Esophagus squamous epithelium (tissue), 5 donors: ENCODE measurements at regions not wholly inside any gene's neighbourhood (a gene's known extent, or its start where the extent isn't known, plus 50 kb on each side); places are given as distances from the start of the nearest gene placed in this dataset.

Source experiments
- DNase-seq: peaks from one replicate; lab custom pipeline; 2025; lab: John Stamatoyannopoulos, UW
- H3K27ac ChIP-seq, 4 donors: fragments of 200-600 bp; sonication (generic); one replicate each; pipeline ENCODE4 v1.5.1; 2016 to 2019; ENCODE audit warnings: mild to moderate bottlenecking in 1 of 4
- H3K27me3 ChIP-seq, 4 donors: fragments of 200-600 bp; sonication (generic); 1 replicate in 3 of 4; 2 replicates in 1 of 4; pipeline versions ENCODE4 v1.5.1 to v1.6.0; 2017 to 2021; ENCODE audit warnings: antibody characterized with exemption in 1 of 4
- H3K36me3 ChIP-seq, 3 donors: fragments of 200-600 bp; sonication (generic); one replicate each; pipeline ENCODE4 v1.5.1; 2016 to 2019
- H3K4me1 ChIP-seq, 3 donors: fragments of 200-600 bp; sonication (generic); one replicate each; pipeline ENCODE4 v1.5.1; 2017 to 2019
- H3K4me3 ChIP-seq, 4 donors: fragments of 200-600 bp; sonication (generic); 1 replicate in 3 of 4; 2 replicates in 1 of 4; pipeline ENCODE4 v1.5.1; 2016 to 2019; ENCODE audit warnings: mild to moderate bottlenecking in 2 of 4, moderate library complexity in 1 of 4
- H3K9me3 ChIP-seq, 3 donors: fragments of 200-600 bp; sonication (generic); one replicate each; pipeline ENCODE4 v1.5.1; 2016 to 2019
- CTCF ChIP-seq, 6 experiments: fragments of 450-650 bp in 4 of 6; fragments of 200-600 bp in 2 of 6; sonication (generic) in 2 of 6; IDR thresholded peaks; one replicate each; pipeline ENCODE4 v1.5.1; 2016 to 2019; ENCODE audit warnings: antibody characterized with exemption in 6 of 6, mild to moderate bottlenecking in 4 of 6, moderate library complexity in 4 of 6
- POLR2A ChIP-seq, 4 donors: fragments of 450-650 bp; IDR thresholded peaks; one replicate each; pipeline ENCODE4 v1.6.1; 2017; ENCODE audit warnings: antibody characterized with exemption in 4 of 4, mild to moderate bottlenecking in 4 of 4, moderate library complexity in 3 of 4
- WGBS, 2 donors: methylation state at CpG; one replicate each; pipeline ENCODE4 v1.1.5; 2018; 5-methylcytosine and 5-hydroxymethylcytosine counted together
- intact Hi-C: fragments of 100-400 bp; cut with DNase I; formaldehyde crosslinking; loops from one replicate; pipeline ENCODE4 v1.15.0; 2022
- donor health status: DM: yes; HTN: yes; CAD: no.

GRCh38 chr7:94087664-94088352, 83.7 kb upstream of the BET1 start:
- peaks cover 0 to 9% (median 0%) of the 10 kb centered on the region in 3 donors for H3K4me1 ChIP-seq
- 13 to 19% methylated on average over 6 of the region's 6 CpGs for WGBS, 2 donors
- peak overlapping the region in 3 of 4 donors; percentile 13 to 46 (median 14) for H3K4me3 ChIP-seq
- no peaks in the 10 kb centered on the region for H3K36me3 ChIP-seq
- H3K27me3 ChIP-seq = no peaks in the 10 kb centered on the region
- no peak for DNase-seq
- TF ChIP-seq POLR2A (IDR thresholded peaks at IDR 0.05) (no peak), CTCF (IDR thresholded peaks at IDR 0.05) (peak; percentile 40 to 71 (median 66))
- intact Hi-C loops = loop anchor here (5.0 kb wide), 1 partner anchor 186 kb away; no protein-coding TSS in a partner anchor
- H3K27ac ChIP-seq = no peak overlapping the region
- H3K9me3 ChIP-seq = no peaks in the 10 kb centered on the region

- intact Hi-C loops = loop anchor here (5.0 kb wide), 1 partner anchor 186 kb away; no protein-coding TSS in a partner anchor
- DNase-seq = no peak
- Histone ChIP-seq H3K4me3 (no peak overlapping the region), H3K36me3 (no peaks in the 10 kb centered on the region), H3K4me1 (peaks cover 0 to 9% (median 0%) of the 10 kb centered on the region in 3 donors), H3K27me3 (no peaks in the 10 kb centered on the region), H3K9me3 (no peaks in the 10 kb centered on the region), H3K27ac (no peak overlapping the region)
- no peak for TF ChIP-seq CTCF (IDR thresholded peaks at IDR 0.05)
- TF ChIP-seq POLR2A (IDR thresholded peaks at IDR 0.05) = no peak
Observed at GRCh38 chr7:94088560-94088959, 84.4 kb upstream of the BET1 start.

GRCh38 chr7:94089806-94090205, 85.7 kb upstream of the BET1 start:
- no peaks in the 10 kb centered on the region for H3K9me3 ChIP-seq
- H3K36me3 ChIP-seq = no peaks in the 10 kb centered on the region
- H3K4me3 ChIP-seq = no peak overlapping the region
- TF ChIP-seq CTCF (IDR thresholded peaks at IDR 0.05) (no peak), POLR2A (IDR thresholded peaks at IDR 0.05) (no peak)
- no peaks in the 10 kb centered on the region for H3K27me3 ChIP-seq
- DNase-seq = no peak
- H3K4me1 ChIP-seq = peaks cover 0 to 9% (median 0%) of the 10 kb centered on the region in 3 donors
- WGBS, 2 donors = 62 to 67% methylated on average over 4 of the region's 4 CpGs
- no peak overlapping the region for H3K27ac ChIP-seq
- intact Hi-C loops = loop anchor here (5.0 kb wide), 1 partner anchor 188 kb away; no protein-coding TSS in a partner anchor

- Histone ChIP-seq H3K27me3 (no peaks in the 10 kb centered on the region), H3K9me3 (no peaks in the 10 kb centered on the region), H3K4me3 (no peak overlapping the region), H3K27ac (no peak overlapping the region), H3K36me3 (no peaks in the 10 kb centered on the region), H3K4me1 (peaks cover 0 to 2% (median 0%) of the 10 kb centered on the region in 3 donors)
- WGBS, 2 donors = 57 to 63% methylated on average over 1 of the region's 1 CpG
- TF ChIP-seq POLR2A (IDR thresholded peaks at IDR 0.05) (no peak), CTCF (IDR thresholded peaks at IDR 0.05) (no peak)
- intact Hi-C loops = no loop called here
- no peak for DNase-seq
Observed at GRCh38 chr7:94092980-94093379, 88.8 kb upstream of the BET1 start.

- no peaks in the 10 kb centered on the region for H3K4me1 ChIP-seq
- no peak for TF ChIP-seq POLR2A (IDR thresholded peaks at IDR 0.05)
- TF ChIP-seq CTCF (IDR thresholded peaks at IDR 0.05) = no peak
- no peak overlapping the region for H3K27ac ChIP-seq
- WGBS, 2 donors = 59 to 82% methylated on average over 1 of the region's 1 CpG
- no peak overlapping the region for H3K4me3 ChIP-seq
- intact Hi-C loops = no loop called here
- H3K27me3 ChIP-seq = no peaks in the 10 kb centered on the region
- no peaks in the 10 kb centered on the region for H3K9me3 ChIP-seq
- DNase-seq = no peak
- no peaks in the 10 kb centered on the region for H3K36me3 ChIP-seq
Observed at GRCh38 chr7:94094298-94094697, 90.1 kb upstream of the BET1 start.
